Prostate gland (tissue), 2 donors: ENCODE measurements at regions not wholly inside any gene's neighbourhood (a gene's known extent, or its start where the extent isn't known, plus 50 kb on each side); places are given as distances from the start of the nearest gene placed in this dataset.

ENCODE experiments used
- DNase-seq: peaks from one replicate; pipeline ENCODE4 v3.0.0-alpha.2; 2019; ENCODE audit warnings: low spot score
- H3K27ac ChIP-seq, 2 donors: fragments of 200-600 bp; sonication (generic); 2 replicates each; pipeline ENCODE4 v1.5.1; 2017 to 2019
- H3K27me3 ChIP-seq: fragments of 200-600 bp; sonication (generic); replicated peaks from 2 replicates; pipeline ENCODE4 v1.5.1; 2019; ENCODE audit not compliant: insufficient read depth
- H3K36me3 ChIP-seq, 2 donors: fragments of 200-600 bp; sonication (generic); 1 replicate in 1 of 2; 2 replicates in 1 of 2; pipeline versions ENCODE4 v1.5.1 to v1.8.1; 2017 to 2019
- H3K4me1 ChIP-seq: fragments of 200-600 bp; sonication (generic); replicated peaks from 2 replicates; pipeline ENCODE4 v1.5.1; 2019
- H3K4me3 ChIP-seq, 2 donors: fragments of 200-600 bp; sonication (generic); 2 replicates each; pipeline ENCODE4 v1.5.1; 2017 to 2019
- H3K9me3 ChIP-seq: fragments of 200-600 bp; sonication (generic); 2 replicates; pipeline ENCODE4 v1.5.1; 2017
- POLR2A ChIP-seq: fragments of 450-650 bp; IDR thresholded peaks from one replicate; pipeline ENCODE4 v1.6.1; 2016; ENCODE audit warnings: antibody characterized with exemption, mild to moderate bottlenecking
- POLR2AphosphoS5 ChIP-seq: sonication (generic); formaldehyde crosslinking; IDR thresholded peaks from one replicate; pipeline ENCODE4 v1.6.1; 2017; ENCODE audit warnings: antibody characterized with exemption
- WGBS: methylation state at CpG from one replicate; pipeline ENCODE4 v1.1.5; 2018; 5-methylcytosine and 5-hydroxymethylcytosine counted together
- intact Hi-C: fragments of 100-400 bp; cut with DNase I; formaldehyde crosslinking; loops from one replicate; pipeline ENCODE4 v1.14.2; 2022
- TF ChIP-seq, protein P1 (sequence below), 4 experiments: fragments of 200-600 bp in 2 of 4; fragments of 450-650 bp in 2 of 4; sonication (generic) in 2 of 4; IDR thresholded peaks; 1 replicate in 3 of 4; 2 replicates in 1 of 4; pipeline ENCODE4 v1.5.1; 2016 to 2019; ENCODE audit warnings: antibody characterized with exemption in 4 of 4, mild to moderate bottlenecking in 2 of 4, moderate library complexity in 2 of 4

DNA sequence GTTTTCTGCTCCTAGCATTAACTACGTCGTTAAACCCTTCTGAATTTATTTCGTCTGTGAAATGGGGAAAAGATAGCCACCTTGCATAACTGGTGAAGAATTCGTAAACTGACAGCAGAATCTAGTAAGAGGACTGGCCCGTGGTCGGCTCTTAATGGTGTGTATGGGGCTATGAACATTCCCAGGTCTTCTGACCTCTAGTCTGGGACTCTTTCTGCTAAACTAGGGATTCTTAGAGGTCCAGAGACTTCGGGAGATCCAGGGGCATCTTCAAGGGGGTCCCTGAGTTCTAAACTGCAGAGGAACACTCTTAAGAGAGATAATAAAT is 231.1 kb upstream of the SERP2 start:
- no peak for TF ChIP-seq POLR2A
- peak; percentile 12 for TF ChIP-seq POLR2AphosphoS5
- 4% methylated on average over 7 of the region's 7 CpGs for WGBS
- H3K27me3 ChIP-seq, result no peaks in the 10 kb centered on the region
- H3K36me3 ChIP-seq, result no peaks in the 10 kb centered on the region
- peak overlapping the region; percentile 45 to 46 for H3K4me3 ChIP-seq
- peak overlapping the region; percentile 74 to 86 for H3K27ac ChIP-seq
- peak; percentile 19 for DNase-seq
- H3K4me1 ChIP-seq, result peaks cover 6% of the 10 kb centered on the region
- no peaks in the 10 kb centered on the region for H3K9me3 ChIP-seq
- intact Hi-C loops, result loop anchor here (5.0 kb wide), 1 partner anchor 90 kb away; no protein-coding TSS in a partner anchor

DNA sequence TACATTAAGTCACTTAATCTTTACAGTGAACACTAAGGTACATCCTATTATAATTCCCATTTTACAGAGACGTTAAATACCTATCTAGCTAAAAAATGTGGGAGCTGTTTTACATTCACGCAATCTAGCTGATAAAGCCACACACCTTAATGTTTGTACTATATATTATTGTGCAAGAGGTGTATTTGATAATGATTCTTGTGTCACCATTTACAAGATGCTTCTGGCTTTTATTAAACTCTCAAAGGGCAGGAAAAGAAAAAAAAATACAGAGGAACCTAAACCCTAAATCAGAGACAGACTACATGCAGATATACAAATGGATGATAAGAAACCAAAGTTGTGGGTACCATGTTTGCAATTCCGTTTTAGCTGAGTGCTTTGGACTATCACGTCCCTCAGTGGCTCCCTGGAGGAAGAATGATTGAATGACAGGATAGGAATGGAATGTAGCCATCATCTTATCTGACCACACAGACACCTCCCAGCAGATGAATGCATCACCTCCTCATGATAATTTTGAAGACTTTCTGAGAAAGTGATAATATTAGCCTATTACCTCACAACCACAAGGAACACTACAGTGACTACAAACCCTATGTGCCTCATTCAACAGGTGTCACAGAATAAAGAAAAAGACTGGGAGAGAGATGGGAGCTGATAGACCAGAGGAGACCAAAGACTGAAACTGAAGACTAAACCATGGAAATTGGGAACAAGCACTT is 230.5 kb upstream of the SERP2 start:
- intact Hi-C loops, result loop anchor here (5.0 kb wide), 1 partner anchor 91 kb away; no protein-coding TSS in a partner anchor
- TF ChIP-seq POLR2AphosphoS5 (no peak), POLR2A (no peak)
- TF ChIP-seq, protein P1, sequence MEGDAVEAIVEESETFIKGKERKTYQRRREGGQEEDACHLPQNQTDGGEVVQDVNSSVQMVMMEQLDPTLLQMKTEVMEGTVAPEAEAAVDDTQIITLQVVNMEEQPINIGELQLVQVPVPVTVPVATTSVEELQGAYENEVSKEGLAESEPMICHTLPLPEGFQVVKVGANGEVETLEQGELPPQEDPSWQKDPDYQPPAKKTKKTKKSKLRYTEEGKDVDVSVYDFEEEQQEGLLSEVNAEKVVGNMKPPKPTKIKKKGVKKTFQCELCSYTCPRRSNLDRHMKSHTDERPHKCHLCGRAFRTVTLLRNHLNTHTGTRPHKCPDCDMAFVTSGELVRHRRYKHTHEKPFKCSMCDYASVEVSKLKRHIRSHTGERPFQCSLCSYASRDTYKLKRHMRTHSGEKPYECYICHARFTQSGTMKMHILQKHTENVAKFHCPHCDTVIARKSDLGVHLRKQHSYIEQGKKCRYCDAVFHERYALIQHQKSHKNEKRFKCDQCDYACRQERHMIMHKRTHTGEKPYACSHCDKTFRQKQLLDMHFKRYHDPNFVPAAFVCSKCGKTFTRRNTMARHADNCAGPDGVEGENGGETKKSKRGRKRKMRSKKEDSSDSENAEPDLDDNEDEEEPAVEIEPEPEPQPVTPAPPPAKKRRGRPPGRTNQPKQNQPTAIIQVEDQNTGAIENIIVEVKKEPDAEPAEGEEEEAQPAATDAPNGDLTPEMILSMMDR (IDR thresholded peaks at IDR 0.05), result no peak

DNA sequence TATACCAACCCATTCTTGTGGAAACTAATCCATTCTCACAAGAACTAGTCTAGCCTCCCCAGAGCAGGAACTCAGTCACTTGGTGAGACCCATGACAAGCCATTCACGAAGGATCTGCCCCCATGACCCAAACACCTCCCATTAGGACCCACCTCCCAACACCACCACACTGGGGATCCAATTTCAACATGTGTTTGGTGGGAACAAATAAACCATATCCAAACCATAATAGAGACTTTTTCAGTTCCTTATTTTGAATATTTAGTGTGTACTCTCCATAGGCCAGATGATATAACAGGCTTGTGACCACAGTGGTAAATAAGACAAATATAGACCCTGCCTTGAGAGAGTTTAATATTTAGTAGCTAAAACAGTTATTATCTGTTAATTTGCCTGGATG is 227.5 kb upstream of the SERP2 start:
- intact Hi-C loops, result no loop called here
- TF ChIP-seq POLR2AphosphoS5 (no peak), POLR2A (no peak)
- TF ChIP-seq, protein P1 (IDR thresholded peaks at IDR 0.05), result no peak
- H3K4me1 ChIP-seq, result peaks cover 4% of the 10 kb centered on the region
- no peak for DNase-seq
- no peaks in the 10 kb centered on the region for H3K9me3 ChIP-seq
- H3K27ac ChIP-seq, result no peak overlapping the region
- H3K27me3 ChIP-seq, result no peaks in the 10 kb centered on the region
- H3K4me3 ChIP-seq, result no peak overlapping the region
- WGBS, result 89% methylated on average over 1 of the region's 1 CpG
- H3K36me3 ChIP-seq, result no peaks in the 10 kb centered on the region

More for the DNA sequence above, 230.5 kb upstream of the SERP2 start:
- Histone ChIP-seq H3K4me3 (peak overlapping the region; percentile 45 to 46), H3K4me1 (peaks cover 6% of the 10 kb centered on the region), H3K27me3 (no peaks in the 10 kb centered on the region), H3K36me3 (no peaks in the 10 kb centered on the region), H3K27ac (peak overlapping the region in 1 of 2 donors; percentile 86), H3K9me3 (no peaks in the 10 kb centered on the region)
- 76% methylated on average over 4 of the region's 4 CpGs for WGBS
- DNase-seq, result no peak

DNA sequence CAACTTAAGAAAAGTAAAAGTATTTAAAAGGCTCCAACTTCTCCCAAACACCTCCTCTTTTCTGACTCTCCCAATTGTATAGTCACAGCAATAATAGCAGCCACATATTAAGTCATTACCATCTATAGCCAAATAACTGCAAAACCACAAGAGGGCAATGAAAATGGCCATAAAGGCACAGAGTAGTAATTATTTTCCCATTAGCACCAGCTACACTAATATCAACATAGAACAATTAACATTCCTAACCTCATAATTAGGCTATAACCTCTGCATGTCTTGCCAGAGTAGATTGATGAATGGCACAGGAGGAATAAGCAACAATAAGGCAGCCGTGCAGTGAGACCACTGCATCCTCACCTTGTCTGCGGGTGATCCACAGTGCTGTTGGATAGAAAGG is 226.4 kb upstream of the SERP2 start:
- TF ChIP-seq POLR2A (no peak), POLR2AphosphoS5 (no peak)
- TF ChIP-seq, protein P1 (IDR thresholded peaks at IDR 0.05), result no peak
- no peaks in the 10 kb centered on the region for H3K27me3 ChIP-seq

DNA sequence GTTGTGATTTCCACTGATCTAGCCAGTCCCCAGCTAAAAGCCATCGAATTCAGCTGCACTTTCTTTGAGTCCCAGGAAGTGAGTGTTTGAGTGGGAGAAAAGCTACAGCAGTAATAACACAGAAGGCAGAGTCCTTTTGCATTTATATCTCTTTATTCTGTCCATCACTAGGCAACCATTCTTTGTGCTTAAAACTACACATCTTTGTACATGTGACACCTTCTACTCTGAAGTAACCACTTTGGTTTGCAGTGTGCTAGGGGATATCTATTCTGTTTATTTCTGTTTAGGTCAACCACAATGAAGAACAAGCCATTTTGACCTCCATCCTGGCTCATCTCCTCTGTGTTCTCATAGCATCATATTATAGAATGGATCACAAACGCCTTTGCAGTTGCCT is 226.0 kb upstream of the SERP2 start:
- TF ChIP-seq, protein P1 (IDR thresholded peaks at IDR 0.05), result no peak
- TF ChIP-seq POLR2A (no peak), POLR2AphosphoS5 (no peak)
- Histone ChIP-seq H3K27ac (no peak overlapping the region), H3K4me3 (no peak overlapping the region), H3K9me3 (no peaks in the 10 kb centered on the region), H3K36me3 (no peaks in the 10 kb centered on the region), H3K27me3 (no peaks in the 10 kb centered on the region), H3K4me1 (no peaks in the 10 kb centered on the region)
- 81% methylated on average over 2 of the region's 2 CpGs for WGBS
- no peak for DNase-seq
- intact Hi-C loops, result no loop called here

More for the DNA sequence above, 226.4 kb upstream of the SERP2 start:
- Histone ChIP-seq H3K9me3 (no peaks in the 10 kb centered on the region), H3K27ac (no peak overlapping the region), H3K36me3 (no peaks in the 10 kb centered on the region), H3K4me3 (no peak overlapping the region), H3K4me1 (no peaks in the 10 kb centered on the region)
- intact Hi-C loops, result no loop called here
- 89% methylated on average over 2 of the region's 2 CpGs for WGBS
- DNase-seq, result no peak
